ENCODE measurements at regions not wholly inside any gene's neighbourhood (a gene's known extent, or its start where the extent isn't known, plus 50 kb on each side); places are given as distances from the start of the nearest gene placed in this dataset.
A peak's percentile ranks its signal among the peaks of the same experiment; 100 is the strongest.

- DNase-seq = no peak
Observed at GRCh38 chr5:141745390-141745789, 63.4 kb upstream of the ARAP3 start.

- DNase-seq = no peak
Observed at GRCh38 chr5:141743866-141744272, 61.8 kb upstream of the ARAP3 start.

GRCh38 chr5:141742866-141743851 lies 61.1 kb upstream of the ARAP3 start:
- DNase-seq = peak; percentile 58

GRCh38 chr5:141742144-141742543 lies 60.1 kb upstream of the ARAP3 start:
- DNase-seq = no peak

GRCh38 chr5:141740885-141741284 lies 58.9 kb upstream of the ARAP3 start:
- DNase-seq = no peak

- no peak for DNase-seq
Observed at GRCh38 chr5:141737535-141737934, 55.5 kb upstream of the ARAP3 start.

- no peak for DNase-seq
Observed at GRCh38 chr5:141735823-141736222, 53.8 kb upstream of the ARAP3 start.

- no peak for DNase-seq
Observed at GRCh38 chr5:141734501-141735229, 52.6 kb upstream of the ARAP3 start.

- DNase-seq = no peak
Observed at GRCh38 chr5:141733198-141733597, 51.2 kb upstream of the ARAP3 start.

- DNase-seq = no peak
Observed at GRCh38 chr5:141732417-141732816, 50.4 kb upstream of the ARAP3 start.

Measured in activated effector memory CD4-positive, alpha-beta T cell treated with anti-CD3 and anti-CD28 coated beads, Interleukin-2, amount 50 U/mL, for 16 hours (primary cell).